Endothelial cell of umbilical vein (primary cell): ENCODE measurements at regions not wholly inside any gene's neighbourhood (a gene's known extent, or its start where the extent isn't known, plus 50 kb on each side); places are given as distances from the start of the nearest gene placed in this dataset.

ENCODE experiments used
- BruUV-seq: library from RNA; stranded (reverse); fragments of 400-500 nt; replicated peaks from 2 replicates; lab custom pipeline; 2021; lab: Mats Ljungman, UMichigan
- CTCF ChIA-PET: fragments of 300-600, 350-600 bp; sonication (Branson Sonifier 250); formaldehyde crosslinking; loops from one replicate; lab custom pipeline; 2021; ENCODE audit warnings: antibody characterized with exemption, inconsistent platforms; lab: Charles Lee
- POLR2A ChIA-PET: fragments of 300-600, 350-600 bp; sonication (Branson Sonifier 250); formaldehyde crosslinking; loops from one replicate; lab custom pipeline; 2021; ENCODE audit warnings: antibody characterized with exemption, inconsistent platforms; lab: Charles Lee
- DNase-seq: peaks from one replicate; pipeline ENCODE4 v3.0.0-alpha.2; 2011; ENCODE audit warnings: low read depth, low spot score
- FAIRE-seq: peaks from 2 replicates; lab custom pipeline; 2011; peaks lifted over from hg19 to GRCh38; lab: Jason Lieb, UNC
- H2AFZ ChIP-seq: 2 replicates; pipeline ENCODE4 v1.6.0; 2012; ENCODE audit warnings: low read depth, low read length, control low read depth, inconsistent platforms
- H3K27ac ChIP-seq: 2 replicates; pipeline ENCODE4 v1.5.1; 2011; ENCODE audit warnings: low read depth, mild to moderate bottlenecking, control low read depth, low read length, moderate library complexity; ENCODE audit not compliant: insufficient read depth
- H3K27me3 ChIP-seq, 2 experiments: 2 replicates each; pipeline versions ENCODE4 v1.6.0 to v1.6.1; 2011; ENCODE audit warnings: low read length in 2 of 2, mixed read lengths in 1 of 2; ENCODE audit not compliant: control insufficient read depth in 2 of 2, insufficient read depth in 2 of 2
- H3K36me3 ChIP-seq, 2 experiments: 2 replicates in 1 of 2; 3 replicates in 1 of 2; pipeline ENCODE4 v1.5.1; 2011; ENCODE audit warnings: low read length in 2 of 2, mild to moderate bottlenecking in 1 of 2, moderate library complexity in 1 of 2; ENCODE audit not compliant: control insufficient read depth in 2 of 2, insufficient read depth in 2 of 2; ENCODE audit errors: extremely low read depth in 1 of 2
- H3K4me1 ChIP-seq: 3 replicates; pipeline ENCODE4 v1.5.1; 2011; ENCODE audit warnings: mild to moderate bottlenecking, low read length; ENCODE audit not compliant: control insufficient read depth, insufficient read depth; ENCODE audit errors: extremely low read depth
- H3K4me2 ChIP-seq: 2 replicates; pipeline ENCODE4 v1.6.1; 2011; ENCODE audit warnings: low read length, control low read depth, mixed read lengths; ENCODE audit not compliant: insufficient read depth
- H3K4me3 ChIP-seq, 3 experiments: fragments of 200-600 bp in 1 of 3; sonication (generic), shearing (Covaris generic) in 1 of 3; replicated peaks in 1 of 3; 2 replicates each; pipeline ENCODE4 v1.5.1; 2011 to 2016; ENCODE audit warnings: control low read depth in 3 of 3, low read length in 3 of 3, mild to moderate bottlenecking in 2 of 3, inconsistent platforms in 1 of 3, low read depth in 1 of 3, moderate library complexity in 1 of 3; ENCODE audit not compliant: insufficient read depth in 1 of 3
- H3K79me2 ChIP-seq: 2 replicates; pipeline ENCODE4 v1.6.0; 2012; ENCODE audit warnings: low read length, inconsistent platforms; ENCODE audit not compliant: control insufficient read depth, insufficient read depth
- H3K9ac ChIP-seq: replicated peaks from 2 replicates; pipeline ENCODE3; 2011; ENCODE audit warnings: low read length, control low read depth; ENCODE audit not compliant: insufficient read depth; ENCODE audit errors: extremely low read depth
- H3K9me1 ChIP-seq: replicated peaks from 3 replicates; pipeline ENCODE4 v1.6.0; 2011; ENCODE audit warnings: mild to moderate bottlenecking, low read length; ENCODE audit not compliant: control insufficient read depth, insufficient read depth; ENCODE audit errors: extremely low read depth
- H3K9me3 ChIP-seq: replicated peaks from 2 replicates; pipeline ENCODE4 v1.5.1; 2012; ENCODE audit warnings: low read length, inconsistent platforms; ENCODE audit not compliant: control insufficient read depth, insufficient read depth
- H4K20me1 ChIP-seq: replicated peaks from 2 replicates; pipeline ENCODE3; 2011; ENCODE audit warnings: mild to moderate bottlenecking, low read length; ENCODE audit not compliant: control insufficient read depth, insufficient read depth; ENCODE audit errors: extremely low read depth
- EZH2 ChIP-seq: IDR thresholded peaks from 2 replicates; pipeline ENCODE4 v1.6.1; 2012; ENCODE audit warnings: borderline replicate concordance, low read depth, mild to moderate bottlenecking, moderate library complexity, low read length, inconsistent platforms; ENCODE audit not compliant: severe bottlenecking
- FOS ChIP-seq: IDR thresholded peaks from 2 replicates; pipeline ENCODE4 v1.6.1; 2011; ENCODE audit warnings: mild to moderate bottlenecking, low read length, moderate library complexity, borderline replicate concordance; ENCODE audit not compliant: insufficient read depth
- GATA2 ChIP-seq: IDR thresholded peaks from 2 replicates; pipeline ENCODE4 v1.7.0; 2011; ENCODE audit warnings: low read depth, mild to moderate bottlenecking, moderate library complexity, mixed read lengths, low read length; ENCODE audit not compliant: insufficient read length, insufficient read depth
- MAX ChIP-seq: IDR thresholded peaks from 2 replicates; pipeline ENCODE4 v1.6.1; 2011; ENCODE audit not compliant: insufficient read depth, insufficient read length
- POLR2A ChIP-seq: IDR thresholded peaks from 2 replicates; pipeline ENCODE4 v1.6.1; 2012; ENCODE audit warnings: low read depth, mild to moderate bottlenecking, control low read depth, low read length
- POLR2AphosphoS5 ChIP-seq: IDR thresholded peaks from 2 replicates; pipeline ENCODE4 v1.6.1; 2012; ENCODE audit warnings: low read depth, mild to moderate bottlenecking, control low read depth, low read length, moderate library complexity; ENCODE audit not compliant: insufficient read depth
- dilution Hi-C: fragments of 300-500 bp; cut with MboI; formaldehyde crosslinking; loops from one replicate; pipeline ENCODE4 v1.15.0; 2019; ENCODE audit warnings: low sequenced_read_pairs; ENCODE audit not compliant: extremely low pct_ligation_motif_present
- intact Hi-C: fragments of 100-400 bp; cut with micrococcal nuclease; formaldehyde crosslinking; loops from one replicate; pipeline ENCODE4 v1.10.0; 2022

- no peak overlapping the region for H3K9ac ChIP-seq
- no peaks in the 10 kb centered on the region for H3K36me3 ChIP-seq
- intact Hi-C loops (no loop called here), dilution Hi-C loops (no loop called here)
- ChIA-PET CTCF (no interaction called here), POLR2A (no interaction called here)
- H3K27ac ChIP-seq: no peak overlapping the region
- no peaks in the 10 kb centered on the region for H3K79me2 ChIP-seq
- H3K27me3 ChIP-seq: no peaks in the 10 kb centered on the region
- H3K4me3 ChIP-seq: no peak overlapping the region
- no peak overlapping the region for H3K4me2 ChIP-seq
- peaks cover 9% of the 10 kb centered on the region for H3K9me3 ChIP-seq
- TF ChIP-seq POLR2A (no peak), MAX (no peak), POLR2AphosphoS5 (no peak), GATA2 (no peak), FOS (no peak), EZH2 (no peak)
- FAIRE-seq: no peak
- no peaks in the 10 kb centered on the region for H4K20me1 ChIP-seq
- BruUV-seq: no TSS peak
- H2AFZ ChIP-seq: no peak overlapping the region
- no peaks in the 10 kb centered on the region for H3K9me1 ChIP-seq
- no peaks in the 10 kb centered on the region for H3K4me1 ChIP-seq
- DNase-seq: no peak
These were observed 543.7 kb upstream of the CNTNAP5 start for GRCh38 chr2:123481406-123481805.

- Histone ChIP-seq H3K4me2 (no peak overlapping the region), H2AFZ (no peak overlapping the region), H3K27ac (no peak overlapping the region), H3K36me3 (no peaks in the 10 kb centered on the region), H3K27me3 (no peaks in the 10 kb centered on the region), H3K4me1 (no peaks in the 10 kb centered on the region), H3K9me3 (peaks cover 12% of the 10 kb centered on the region), H3K9me1 (no peaks in the 10 kb centered on the region), H3K79me2 (no peaks in the 10 kb centered on the region), H3K4me3 (no peak overlapping the region), H3K9ac (no peak overlapping the region), H4K20me1 (no peaks in the 10 kb centered on the region)
- DNase-seq (no peak), FAIRE-seq (no peak)
- CTCF ChIA-PET: no interaction called here
- POLR2A ChIA-PET: no interaction called here
- no peak for TF ChIP-seq FOS
- TF ChIP-seq MAX: no peak
- no peak for TF ChIP-seq POLR2AphosphoS5
- no peak for TF ChIP-seq POLR2A
- dilution Hi-C loops: no loop called here
- intact Hi-C loops: no loop called here
- BruUV-seq: no TSS peak
These were observed 540.0 kb upstream of the CNTNAP5 start for GRCh38 chr2:123485056-123485455.
